SU-DHL-6 (cell line): ENCODE measurements at regions not wholly inside any gene's neighbourhood (a gene's known extent, or its start where the extent isn't known, plus 50 kb on each side); places are given as distances from the start of the nearest gene placed in this dataset.

ENCODE experiments used
- H2AFZ ChIP-seq: fragments of 200-600 bp; sonication (generic); 2 replicates; pipeline ENCODE4 v1.6.1; 2014; ENCODE audit warnings: low read depth, mild to moderate bottlenecking, moderate library complexity, mixed read lengths, antibody characterized with exemption, low read length; ENCODE audit not compliant: severe bottlenecking
- H3F3A ChIP-seq: fragments of 200-600 bp; shearing (Covaris generic); 2 replicates; pipeline ENCODE4 v1.6.0; 2016; ENCODE audit warnings: antibody characterized with exemption, mild to moderate bottlenecking; ENCODE audit not compliant: insufficient read depth
- H3K27ac ChIP-seq: fragments of 200-600 bp; sonication (generic); 2 replicates; pipeline ENCODE4 v1.5.1; 2016; ENCODE audit warnings: low read depth, mild to moderate bottlenecking, low read length, moderate library complexity, mixed read lengths
- H3K27me3 ChIP-seq: fragments of 200-600 bp; sonication (generic), shearing (Covaris generic); 2 replicates; pipeline ENCODE4 v1.6.0; 2014; ENCODE audit warnings: mild to moderate bottlenecking, low read length
- H3K36me3 ChIP-seq: fragments of 200-600 bp; sonication (generic); 2 replicates; pipeline ENCODE4 v1.6.1; 2014; ENCODE audit warnings: mild to moderate bottlenecking, low read length, mixed read lengths
- H3K4me2 ChIP-seq: fragments of 300-600, 200-600 bp; shearing (Covaris generic), sonication (generic); 2 replicates; pipeline ENCODE4 v1.6.0; 2014; ENCODE audit warnings: low read length, low read depth, mild to moderate bottlenecking; ENCODE audit not compliant: poor library complexity, severe bottlenecking
- H3K4me3 ChIP-seq: fragments of 200-600 bp; sonication (generic); 2 replicates; pipeline ENCODE4 v1.5.1; 2014; ENCODE audit warnings: antibody characterized with exemption, low read length, mild to moderate bottlenecking, mixed read lengths; ENCODE audit not compliant: insufficient read depth, poor library complexity, severe bottlenecking
- H3K79me2 ChIP-seq: fragments of 200-600 bp; sonication (generic); 2 replicates; pipeline ENCODE4 v1.6.1; 2014; ENCODE audit warnings: mild to moderate bottlenecking, low read length, moderate library complexity; ENCODE audit not compliant: insufficient read depth
- H3K9ac ChIP-seq: fragments of 200-600 bp; sonication (generic); 2 replicates; pipeline ENCODE4 v1.7.0; 2014; ENCODE audit warnings: mild to moderate bottlenecking, low read length
- H3K9me2 ChIP-seq: fragments of 200-600 bp; sonication (generic); replicated peaks from 2 replicates; pipeline ENCODE4 v1.6.1; 2014; ENCODE audit warnings: low read length; ENCODE audit not compliant: insufficient read depth
- H3K9me3 ChIP-seq: fragments of 200-600 bp; sonication (generic); 2 replicates; pipeline ENCODE4 v1.6.1; 2014; ENCODE audit warnings: low read length, mixed read lengths; ENCODE audit not compliant: insufficient read depth
- H4K20me1 ChIP-seq: fragments of 200-600 bp; sonication (generic); 2 replicates; pipeline ENCODE4 v1.6.1; 2014; ENCODE audit warnings: low read depth, mild to moderate bottlenecking, antibody characterized with exemption, low read length, moderate library complexity, mixed read lengths
- CTCF ChIP-seq: fragments of 200-600 bp; sonication (generic); IDR thresholded peaks from one replicate; pipeline ENCODE4 v1.5.1; 2017; ENCODE audit warnings: antibody characterized with exemption, mild to moderate bottlenecking, low read length, moderate library complexity; ENCODE audit not compliant: insufficient read depth, poor library complexity, severe bottlenecking
- EZH2phosphoT487 ChIP-seq: fragments of 200-600 bp; sonication (generic), shearing (Covaris generic); conservative IDR thresholded peaks from 2 replicates; pipeline ENCODE4 v1.6.1; 2018; ENCODE audit warnings: mild to moderate bottlenecking, antibody characterized with exemption, low read length, moderate library complexity, mixed read lengths

- no peak for TF ChIP-seq CTCF
- TF ChIP-seq EZH2phosphoT487 = no peak
- Histone ChIP-seq H3K79me2 (no peaks in the 10 kb centered on the region), H3K9me2 (no peaks in the 10 kb centered on the region), H3K36me3 (no peaks in the 10 kb centered on the region), H3F3A (no peaks in the 10 kb centered on the region), H3K27ac (no peak overlapping the region), H3K9ac (no peak overlapping the region), H3K4me3 (no peak overlapping the region), H2AFZ (no peak overlapping the region), H3K27me3 (no peaks in the 10 kb centered on the region), H3K4me2 (no peak overlapping the region), H4K20me1 (no peaks in the 10 kb centered on the region), H3K9me3 (no peaks in the 10 kb centered on the region)
Measured at GRCh38 chr6:4459996-4460395, 316.2 kb upstream of the CDYL start.

- Histone ChIP-seq H3K27me3 (no peaks in the 10 kb centered on the region), H3K9me3 (no peaks in the 10 kb centered on the region), H3K4me3 (no peak overlapping the region), H3K4me2 (no peak overlapping the region), H3K27ac (no peak overlapping the region), H2AFZ (no peak overlapping the region), H3K36me3 (no peaks in the 10 kb centered on the region), H3K9ac (no peak overlapping the region), H3F3A (no peaks in the 10 kb centered on the region), H3K9me2 (no peaks in the 10 kb centered on the region), H4K20me1 (no peaks in the 10 kb centered on the region), H3K79me2 (no peaks in the 10 kb centered on the region)
- TF ChIP-seq EZH2phosphoT487 (no peak), CTCF (no peak)
Measured at GRCh38 chr6:4459032-4459431, 317.2 kb upstream of the CDYL start.

- no peak overlapping the region for H3K4me3 ChIP-seq
- no peak overlapping the region for H3K4me2 ChIP-seq
- no peak overlapping the region for H2AFZ ChIP-seq
- H3K27ac ChIP-seq = no peak overlapping the region
- H3K9me3 ChIP-seq = peaks cover 9% of the 10 kb centered on the region; the same call in 1 of the 2 replicates
- H3K36me3 ChIP-seq = no peaks in the 10 kb centered on the region
- H3K79me2 ChIP-seq = no peaks in the 10 kb centered on the region
- H3K9me2 ChIP-seq = no peaks in the 10 kb centered on the region
- no peak overlapping the region for H3K9ac ChIP-seq
- no peaks in the 10 kb centered on the region for H3K27me3 ChIP-seq
- H3F3A ChIP-seq = no peaks in the 10 kb centered on the region
- no peak for TF ChIP-seq CTCF
- H4K20me1 ChIP-seq = no peaks in the 10 kb centered on the region
Measured at GRCh38 chr6:4451718-4452117, 316.3 kb upstream of the ECI2 start.

- TF ChIP-seq EZH2phosphoT487 = no peak
- no peak for TF ChIP-seq CTCF
- Histone ChIP-seq H3K27ac (no peak overlapping the region), H3K4me3 (no peak overlapping the region), H3K4me2 (no peak overlapping the region), H3K9me2 (no peaks in the 10 kb centered on the region), H3K27me3 (no peaks in the 10 kb centered on the region), H3K9me3 (peaks cover 9% of the 10 kb centered on the region; the same call in 1 of the 2 replicates), H3K36me3 (no peaks in the 10 kb centered on the region), H4K20me1 (no peaks in the 10 kb centered on the region), H3F3A (no peaks in the 10 kb centered on the region), H3K9ac (no peak overlapping the region), H3K79me2 (no peaks in the 10 kb centered on the region), H2AFZ (no peak overlapping the region)
Measured at GRCh38 chr6:4451081-4451480, 315.7 kb upstream of the ECI2 start.
